GM18951 (cell line): ENCODE measurements at regions not wholly inside any gene's neighbourhood (a gene's known extent, or its start where the extent isn't known, plus 50 kb on each side); places are given as distances from the start of the nearest gene placed in this dataset.

ENCODE experiments used
- POLR2A ChIP-seq: IDR thresholded peaks from 4 replicates; pipeline ENCODE4 v1.6.1; 2011; ENCODE audit warnings: mild to moderate bottlenecking; ENCODE audit not compliant: insufficient read length, insufficient read depth; ENCODE audit errors: extremely low read depth
- in situ Hi-C: fragments of 300-500 bp; cut with MboI; formaldehyde crosslinking; loops from one replicate; pipeline ENCODE4 v1.12.0; 2022; ENCODE audit warnings: low sequenced_read_pairs, mixed read lengths, inconsistent platforms; ENCODE audit not compliant: unreplicated experiment

DNA sequence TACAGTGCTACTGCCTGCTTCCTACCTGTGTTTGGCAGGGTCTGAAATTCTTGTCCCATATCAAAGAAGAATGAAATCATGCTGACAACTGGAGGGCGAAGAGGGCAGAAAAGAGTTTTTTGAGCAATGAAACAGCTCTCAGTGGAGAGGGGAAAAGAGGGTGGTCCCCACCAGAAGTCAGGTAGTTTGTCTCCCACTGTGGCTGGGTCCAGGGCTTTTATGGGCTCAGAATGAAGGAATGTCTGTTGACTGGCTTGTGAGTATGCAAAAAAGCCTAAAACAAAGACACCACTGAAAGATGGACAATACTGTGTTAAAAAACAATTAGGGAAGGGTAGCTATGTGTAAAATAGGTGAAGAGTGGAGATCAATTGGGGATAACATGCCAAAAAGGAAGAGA, 115.0 kb downstream of the ADAM29 start:
- no peak for TF ChIP-seq POLR2A
- in situ Hi-C loops = no loop called here

DNA sequence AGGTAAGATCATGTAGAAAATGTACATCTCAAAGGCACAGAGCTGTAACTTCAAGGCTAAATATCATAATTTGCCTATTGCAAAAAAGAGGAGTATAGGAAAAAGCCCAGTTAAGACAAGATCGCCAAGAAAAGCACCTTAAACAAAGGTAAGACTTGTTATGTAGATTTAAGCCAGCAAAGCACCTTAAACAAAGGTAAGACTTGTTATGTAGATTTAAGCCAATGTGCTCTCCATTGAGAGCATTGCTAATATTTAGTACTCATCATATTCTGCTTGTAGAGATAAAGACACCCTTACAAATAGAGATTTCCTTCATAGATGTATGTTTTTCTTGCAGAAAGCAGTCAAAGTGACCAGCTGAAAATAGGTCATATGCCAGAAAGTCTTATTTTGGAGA, 115.8 kb downstream of the ADAM29 start:
- TF ChIP-seq POLR2A = no peak
- in situ Hi-C loops = no loop called here

DNA sequence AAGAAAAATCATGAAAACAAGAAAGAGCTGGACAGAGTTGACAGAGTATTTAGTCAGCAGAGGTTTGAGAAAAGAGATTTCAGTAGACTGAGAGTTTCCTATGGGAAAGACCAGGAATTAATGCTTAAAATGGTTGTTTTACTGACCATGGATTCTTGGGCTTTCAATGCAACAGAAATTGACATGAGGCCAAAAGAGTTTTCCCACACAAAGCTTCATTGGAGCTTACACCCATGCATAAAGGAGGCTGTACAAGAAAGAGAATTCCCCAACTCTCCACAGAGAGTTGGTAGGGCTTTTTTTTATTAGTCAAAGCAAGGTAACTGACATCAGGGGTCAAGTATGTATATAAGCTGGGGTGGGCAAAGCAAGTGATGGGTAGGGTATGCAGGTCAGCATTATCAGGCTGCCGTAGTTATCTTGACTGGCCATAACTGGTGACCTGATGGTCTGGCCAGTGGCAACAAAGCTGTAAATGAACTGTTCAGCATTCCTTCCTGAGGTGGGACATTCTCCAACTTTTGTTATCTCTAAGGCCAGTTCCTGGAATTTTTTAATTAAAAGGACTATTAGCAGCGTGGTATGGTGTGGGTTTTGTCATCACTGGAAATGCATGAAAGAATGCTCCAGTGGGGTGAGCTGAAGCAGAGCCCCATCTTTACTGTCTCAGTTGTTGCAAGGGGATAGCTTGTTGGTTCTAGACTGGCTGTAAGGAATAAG, 117.0 kb downstream of the ADAM29 start:
- in situ Hi-C loops = no loop called here
- TF ChIP-seq POLR2A = no peak

DNA sequence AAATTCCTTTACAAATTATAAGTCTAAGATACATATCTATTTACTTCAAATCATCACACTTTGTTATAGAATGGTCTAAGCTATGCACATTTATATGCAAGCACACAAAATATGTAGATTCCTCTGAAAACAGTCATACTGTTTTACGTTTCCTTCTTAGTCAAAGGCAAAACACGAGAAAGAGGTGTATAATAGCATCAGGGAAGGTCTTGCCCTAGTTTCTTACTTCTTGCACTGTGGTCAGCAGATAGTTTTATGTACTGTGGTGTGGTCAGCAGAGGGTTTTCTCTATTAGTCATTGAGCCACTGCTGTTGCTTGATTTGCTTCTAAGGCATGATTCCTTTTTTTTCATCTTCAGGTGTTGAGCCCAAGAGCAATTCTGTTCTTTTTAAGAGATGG, 117.7 kb downstream of the ADAM29 start:
- no peak for TF ChIP-seq POLR2A
- in situ Hi-C loops = no loop called here

DNA sequence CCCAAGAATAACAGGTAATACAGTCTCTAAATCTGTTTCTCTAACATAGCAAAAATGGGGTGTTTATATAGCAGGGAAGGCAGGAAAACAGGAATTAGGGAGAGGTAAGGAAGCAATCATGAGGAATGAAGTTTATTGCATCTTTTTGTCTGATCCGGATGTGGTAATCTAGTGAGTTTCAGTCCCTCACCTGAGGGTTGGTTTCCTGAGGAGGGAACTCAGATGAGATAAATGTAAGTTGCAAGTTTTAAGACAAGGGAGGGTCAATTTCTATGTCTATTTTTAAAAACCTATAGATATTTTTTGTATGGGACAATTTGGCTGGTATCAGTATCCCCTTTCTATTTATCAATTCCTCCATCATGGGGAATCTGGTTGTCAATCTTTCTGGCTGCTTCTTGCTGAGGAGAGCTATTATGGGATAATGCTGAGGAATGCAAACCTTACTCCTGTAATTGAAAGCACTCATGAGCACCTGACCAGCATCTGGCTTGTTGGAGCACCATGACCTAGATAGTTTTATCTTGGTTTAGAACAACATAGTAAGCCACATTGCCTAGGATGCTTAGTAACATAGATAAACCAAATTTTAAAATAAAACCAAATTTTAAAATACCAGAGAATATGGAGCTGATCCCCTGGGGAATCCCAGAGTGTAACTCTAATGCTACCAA, 130.1 kb downstream of the ADAM29 start:
- no peak for TF ChIP-seq POLR2A
- in situ Hi-C loops = no loop called here

DNA sequence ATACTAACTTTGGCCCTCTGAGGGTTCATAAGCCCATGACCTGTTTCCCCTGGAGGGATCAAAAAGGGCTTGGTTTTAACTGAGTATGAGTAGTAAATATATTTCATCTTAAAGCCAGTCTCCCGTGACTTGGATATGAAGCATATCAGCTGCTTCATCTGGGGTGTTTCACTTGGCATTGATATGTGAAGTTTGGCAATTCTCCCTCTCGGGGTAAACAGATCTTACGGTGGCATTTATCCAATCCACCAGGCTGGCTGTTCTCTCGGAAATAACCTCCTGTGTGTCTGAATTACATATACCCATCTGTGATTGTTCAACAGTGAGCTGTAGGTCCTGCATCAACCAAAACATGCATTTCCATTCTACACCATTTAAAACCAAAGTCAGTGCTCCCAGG, 130.7 kb downstream of the ADAM29 start:
- in situ Hi-C loops = no loop called here
- TF ChIP-seq POLR2A = no peak

DNA sequence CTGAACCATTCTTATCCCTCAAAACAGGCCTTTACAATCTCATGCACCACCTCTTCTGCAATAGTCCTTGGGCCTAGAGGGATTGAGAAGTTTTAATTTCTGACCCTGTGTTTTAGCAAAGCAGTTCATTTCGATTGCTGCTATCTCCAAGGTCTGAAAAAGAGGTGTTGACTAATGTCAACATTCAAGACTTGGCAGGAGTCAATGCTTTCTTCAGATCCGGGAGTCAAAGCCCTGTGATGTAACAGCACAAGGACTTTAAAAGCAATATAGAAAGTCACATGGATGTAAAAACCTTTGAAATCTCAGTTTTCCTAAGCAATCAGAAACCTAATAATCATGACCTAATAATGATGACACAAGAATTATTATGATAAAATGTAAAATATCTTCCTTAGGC, 133.8 kb downstream of the ADAM29 start:
- in situ Hi-C loops = no loop called here
- TF ChIP-seq POLR2A = no peak

DNA sequence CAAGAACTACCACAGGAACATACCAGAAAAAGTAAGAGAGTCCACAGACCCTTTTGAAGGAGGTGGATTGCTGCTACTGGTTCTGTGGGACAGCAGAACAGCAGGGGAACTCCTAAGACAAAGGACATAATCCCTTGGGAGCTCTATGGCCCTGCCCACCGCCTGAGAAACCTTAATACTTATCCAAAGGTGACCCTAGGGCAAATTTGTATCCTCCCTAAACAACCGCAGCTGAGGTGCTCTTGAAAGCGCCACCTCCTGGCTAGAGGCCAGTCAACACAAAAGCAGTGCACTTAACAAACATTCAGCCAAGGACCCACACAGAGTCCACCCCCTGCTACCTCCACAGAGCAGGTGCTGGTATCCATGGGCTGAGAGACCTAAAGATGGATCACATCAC, 136.8 kb downstream of the ADAM29 start:
- in situ Hi-C loops = no loop called here
- no peak for TF ChIP-seq POLR2A

DNA sequence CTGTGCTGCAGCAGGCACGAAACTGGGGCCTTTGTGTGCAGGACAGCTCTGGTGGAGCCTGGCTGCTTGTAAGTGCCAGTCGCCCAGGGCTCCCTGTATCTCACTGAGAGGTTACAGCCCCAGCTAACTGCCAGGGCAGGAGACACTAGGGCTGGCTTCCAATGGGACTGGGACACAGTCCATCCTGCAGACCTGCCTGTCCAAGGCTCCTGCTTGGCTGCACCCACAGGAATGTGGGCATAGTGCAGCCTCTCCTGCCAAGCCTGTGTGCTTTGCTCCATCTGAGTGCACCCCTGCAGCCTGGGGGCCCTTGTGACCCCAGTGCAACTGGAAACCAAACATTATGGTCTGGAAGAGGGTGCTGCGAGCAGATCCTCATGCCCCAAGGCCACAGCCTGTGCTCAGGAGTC, 144.0 kb downstream of the ADAM29 start:
- in situ Hi-C loops = no loop called here
- TF ChIP-seq POLR2A = no peak

DNA sequence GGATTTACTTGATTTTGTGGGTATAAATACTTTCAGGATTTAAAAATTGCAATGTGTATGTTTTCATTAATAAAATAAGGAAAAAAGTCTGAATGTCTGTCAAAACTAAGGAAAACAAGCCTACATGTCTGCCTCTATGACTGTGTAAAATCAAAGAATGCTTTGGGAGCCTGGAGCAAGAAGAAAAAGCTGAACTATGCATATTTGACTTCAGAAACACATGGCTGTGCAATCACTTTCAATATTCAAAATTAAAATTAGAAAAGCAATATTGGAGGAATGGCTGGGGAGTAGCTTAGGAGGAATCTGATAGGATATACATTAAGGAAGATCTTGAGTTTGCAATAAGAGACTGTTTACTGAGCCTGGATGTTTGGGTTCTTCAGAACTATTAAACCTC, 147.1 kb downstream of the ADAM29 start:
- TF ChIP-seq POLR2A = no peak
- in situ Hi-C loops = no loop called here

DNA sequence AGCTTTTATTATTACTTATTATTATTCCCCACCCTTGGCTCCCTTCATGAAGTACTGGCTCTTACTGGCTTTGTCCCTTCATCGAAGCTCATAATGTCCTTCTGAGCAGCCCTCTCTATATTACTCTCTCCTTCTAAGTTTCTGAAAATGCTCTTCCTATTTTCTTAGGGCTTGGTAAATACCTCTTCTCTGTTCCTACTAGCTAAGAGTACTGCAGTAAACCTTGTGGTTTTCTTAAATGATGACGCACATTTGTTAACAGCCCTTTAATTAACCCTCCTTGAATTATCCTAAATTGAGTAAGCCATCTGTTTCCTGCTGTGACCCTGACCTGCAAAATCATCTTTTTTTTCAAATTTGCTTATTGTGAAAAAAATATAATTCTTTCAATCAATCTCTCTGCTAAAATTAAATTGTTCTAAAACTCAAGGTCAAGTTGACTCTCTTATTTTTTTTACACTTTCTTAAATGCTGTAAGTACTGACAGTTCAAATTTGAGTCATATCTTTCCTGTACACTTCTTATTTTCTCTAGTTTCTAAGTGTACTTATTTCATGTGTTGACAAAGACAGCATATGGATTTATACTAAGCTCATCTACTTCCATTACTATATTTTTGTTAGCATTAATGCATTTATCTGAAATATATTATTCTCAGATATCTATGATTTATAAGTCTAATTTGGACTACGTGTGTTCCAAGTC, 148.9 kb downstream of the ADAM29 start:
- in situ Hi-C loops = no loop called here
- TF ChIP-seq POLR2A = no peak

DNA sequence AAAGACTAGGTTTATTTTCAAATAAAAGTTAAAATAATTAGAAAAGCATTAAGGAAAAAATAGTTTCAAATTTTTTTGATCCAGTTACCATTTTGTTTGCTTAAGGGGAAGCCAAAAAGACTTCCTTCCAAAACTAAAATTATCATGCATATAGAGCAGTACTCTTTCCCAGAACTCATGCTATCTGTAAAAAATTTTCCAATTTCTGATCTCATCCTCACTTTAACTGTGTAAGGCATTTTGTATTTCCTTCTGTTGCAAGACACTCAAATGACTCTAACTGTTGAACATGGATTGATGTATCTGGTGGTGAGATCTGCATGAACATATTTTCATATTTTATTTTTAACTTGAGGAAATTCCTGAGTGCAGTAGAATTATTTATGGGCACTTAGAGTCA, 150.1 kb downstream of the ADAM29 start:
- no peak for TF ChIP-seq POLR2A
- in situ Hi-C loops = no loop called here

DNA sequence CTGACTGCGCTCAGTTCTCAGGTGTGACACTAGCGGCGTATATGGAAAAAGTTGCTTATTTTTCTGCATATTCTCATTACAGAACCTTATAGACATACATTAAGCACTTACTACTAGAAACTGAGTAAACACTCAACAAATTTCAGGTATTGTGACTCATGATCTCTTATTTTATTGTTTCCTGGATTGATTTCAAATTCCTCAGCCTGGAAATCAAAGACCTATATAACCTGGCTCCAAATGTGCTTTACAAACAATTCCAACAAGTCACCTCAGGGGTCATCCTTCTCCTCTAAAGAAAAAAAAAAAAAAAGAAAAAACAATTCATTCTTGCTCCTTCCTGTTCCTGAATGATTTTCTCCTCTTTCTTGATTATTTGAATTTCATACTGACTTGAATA, 152.3 kb downstream of the ADAM29 start:
- in situ Hi-C loops = no loop called here
- TF ChIP-seq POLR2A = no peak

DNA sequence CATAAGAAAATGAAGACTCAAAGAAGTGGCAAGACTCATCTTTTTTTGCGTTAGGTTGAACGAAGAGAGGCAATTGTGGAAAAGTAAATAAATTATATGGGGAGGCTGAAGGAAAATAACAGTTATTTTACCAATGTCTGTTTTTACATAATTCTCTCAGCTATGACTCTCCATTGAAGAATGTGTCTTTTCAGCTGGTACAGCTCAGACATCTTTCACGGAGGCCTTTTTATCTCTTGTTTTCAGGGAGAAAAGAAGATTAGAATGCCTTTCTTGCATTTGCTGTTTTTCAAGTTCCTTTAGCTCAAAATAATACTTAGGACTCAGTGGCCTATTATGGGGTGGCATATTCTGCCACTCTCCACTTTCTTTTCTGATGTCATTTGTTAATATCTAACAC, 153.0 kb downstream of the ADAM29 start:
- TF ChIP-seq POLR2A = no peak
- in situ Hi-C loops = no loop called here
